ENCODE measurements at regions not wholly inside any gene's neighbourhood (a gene's known extent, or its start where the extent isn't known, plus 50 kb on each side); places are given as distances from the start of the nearest gene placed in this dataset.

GRCh38 chr15:95598251-95598855 is 732.1 kb upstream of the NR2F2 start:
- Histone ChIP-seq H3K4me3 (ENCODE audit: extremely low read depth in 1 of 4, insufficient read depth in 2 of 4, low read depth in 3 of 4, low read length in 4 of 4) (no peak overlapping the region), H3K27me3 (replicated peaks in 1 of 4; ENCODE audit: control insufficient read depth in 3 of 4, extremely low read depth in 1 of 4, insufficient read depth in 3 of 4, low read length in 3 of 4) (no peaks in the 10 kb centered on the region), H3K27ac (ENCODE audit: low read depth, low read length) (no peak overlapping the region), H3K4me2 (ENCODE audit: insufficient read depth in 1 of 2, low read depth in 2 of 2, low read length in 2 of 2) (no peak overlapping the region), H3K23me2 (ENCODE audit: low read depth, low read length) (no peaks in the 10 kb centered on the region), H4K8ac (ENCODE audit: extremely low read depth, insufficient read depth, low read length) (no peak overlapping the region), H3K18ac (ENCODE audit: extremely low read depth, low read length) (no peak overlapping the region), H3K9me3 (ENCODE audit: insufficient read depth in 2 of 2, low read depth in 1 of 2, low read length in 1 of 2) (no peaks in the 10 kb centered on the region), H3K4me1 (replicated peaks in 1 of 4; ENCODE audit: control insufficient read depth in 3 of 4, insufficient read depth in 4 of 4, low read length in 3 of 4) (no peaks in the 10 kb centered on the region), H3K56ac (replicated peaks; ENCODE audit: insufficient read length, low read depth, low read length) (no peak overlapping the region), H3K36me3 (ENCODE audit: control insufficient read depth in 2 of 4, insufficient read depth in 4 of 4, low read length in 3 of 4) (no peaks in the 10 kb centered on the region), H3K9ac (replicated peaks in 1 of 4; ENCODE audit: extremely low read depth in 1 of 4, low read depth in 3 of 4, low read length in 3 of 4) (no peak overlapping the region), H3K4ac (replicated peaks; ENCODE audit: insufficient read length, low read depth, low read length) (no peak overlapping the region), H2BK5ac (ENCODE audit: low read depth, low read length) (no peak overlapping the region), H2BK12ac (ENCODE audit: low read depth, low read length) (no peak overlapping the region), H2AFZ (ENCODE audit: low read length) (no peak overlapping the region), H4K5ac (ENCODE audit: insufficient read length, low read depth, low read length) (no peak overlapping the region), H2BK120ac (replicated peaks; ENCODE audit: low read depth, low read length) (no peak overlapping the region), H3K79me1 (ENCODE audit: low read depth, low read length) (no peaks in the 10 kb centered on the region), H3K14ac (ENCODE audit: insufficient read length) (no peak overlapping the region), H4K91ac (replicated peaks; ENCODE audit: insufficient read length, low read length) (no peak overlapping the region), H3K23ac (ENCODE audit: insufficient read length) (no peak overlapping the region), H2BK15ac (ENCODE audit: low read length) (no peak overlapping the region), H3K79me2 (ENCODE audit: control insufficient read depth in 1 of 2, insufficient read depth in 2 of 2, low read length in 2 of 2) (no peaks in the 10 kb centered on the region), H2AK5ac (ENCODE audit: low read depth, low read length) (no peak overlapping the region), H2BK20ac (ENCODE audit: low read length) (no peak overlapping the region), H4K20me1 (replicated peaks in 1 of 2; ENCODE audit: control insufficient read depth in 1 of 2, insufficient read depth in 2 of 2, low read length in 2 of 2) (no peaks in the 10 kb centered on the region)
- POLR2A ChIA-PET (ENCODE audit: partially characterized antibody), result no interaction called here
- FAIRE-seq (no peak), DNase-seq (ENCODE audit: low read depth in 1 of 2, low spot score in 2 of 2) (no peak)
- TF ChIP-seq ASH2L (IDR thresholded peaks at IDR 0.05; ENCODE audit: low read length) (no peak), EGR1 (IDR thresholded peaks at IDR 0.05; ENCODE audit: borderline replicate concordance, low read depth, low read length) (no peak), CBX5 (IDR thresholded peaks at IDR 0.05; ENCODE audit: low read depth, low read length) (no peak), CBX8 (IDR thresholded peaks at IDR 0.05; ENCODE audit: borderline replicate concordance, low read depth, low read length) (no peak), POLR2AphosphoS5 (IDR thresholded peaks at IDR 0.05; ENCODE audit: low read depth, low read length) (no peak), BRCA1 (IDR thresholded peaks at IDR 0.05; ENCODE audit: low read depth, low read length) (no peak), CTBP2 (IDR thresholded peaks at IDR 0.05; ENCODE audit: borderline replicate concordance, insufficient read depth, insufficient read length, low read length) (no peak), NANOG (IDR thresholded peaks at IDR 0.05; ENCODE audit: insufficient read depth, low read depth, low read length, poor library complexity, severe bottlenecking) (no peak), EP300 (IDR thresholded peaks at IDR 0.05; ENCODE audit: borderline replicate concordance in 1 of 2, low read depth in 2 of 2, low read length in 2 of 2) (no peak), RFX5 (IDR thresholded peaks at IDR 0.05; ENCODE audit: borderline replicate concordance, low read depth, low read length) (no peak), CHD2 (IDR thresholded peaks at IDR 0.05; ENCODE audit: low read length) (no peak)
- TF ChIP-seq, protein P1, sequence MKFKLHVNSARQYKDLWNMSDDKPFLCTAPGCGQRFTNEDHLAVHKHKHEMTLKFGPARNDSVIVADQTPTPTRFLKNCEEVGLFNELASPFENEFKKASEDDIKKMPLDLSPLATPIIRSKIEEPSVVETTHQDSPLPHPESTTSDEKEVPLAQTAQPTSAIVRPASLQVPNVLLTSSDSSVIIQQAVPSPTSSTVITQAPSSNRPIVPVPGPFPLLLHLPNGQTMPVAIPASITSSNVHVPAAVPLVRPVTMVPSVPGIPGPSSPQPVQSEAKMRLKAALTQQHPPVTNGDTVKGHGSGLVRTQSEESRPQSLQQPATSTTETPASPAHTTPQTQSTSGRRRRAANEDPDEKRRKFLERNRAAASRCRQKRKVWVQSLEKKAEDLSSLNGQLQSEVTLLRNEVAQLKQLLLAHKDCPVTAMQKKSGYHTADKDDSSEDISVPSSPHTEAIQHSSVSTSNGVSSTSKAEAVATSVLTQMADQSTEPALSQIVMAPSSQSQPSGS (IDR thresholded peaks at IDR 0.05; ENCODE audit: low read length), result no peak
- CTCF ChIA-PET (ENCODE audit: partially characterized antibody), result no interaction called here
- WGBS, 2 experiments (ENCODE audit: extremely low coverage in 1 of 2, insufficient coverage in 1 of 2, insufficient read length in 1 of 2, insufficient replicate concordance in 2 of 2, low coverage in 1 of 2, low lambda C conversion rate in 2 of 2, missing lambda C conversion rate in 1 of 2), result 92% methylated on average over 8 of the region's 8 CpGs; no CpG with 5 or more reads in 1 of the 2 experiments

Measured in H1 (cell line).